Bronchial epithelial cell (primary cell): ENCODE measurements at regions not wholly inside any gene's neighbourhood (a gene's known extent, or its start where the extent isn't known, plus 50 kb on each side); places are given as distances from the start of the nearest gene placed in this dataset.

Experiments
- DNase-seq: peaks from one replicate; pipeline ENCODE4 v3.0.0-alpha.2; 2010; ENCODE audit warnings: low read depth
- FAIRE-seq: peaks from 2 replicates; lab custom pipeline; 2011; peaks lifted over from hg19 to GRCh38; lab: Jason Lieb, UNC
- H3K27me3 ChIP-seq: 2 replicates; pipeline ENCODE4 v1.5.1; 2011; ENCODE audit warnings: low read length; ENCODE audit not compliant: control insufficient read depth, insufficient read depth
- H3K36me3 ChIP-seq: 2 replicates; pipeline ENCODE4 v1.5.1; 2011; ENCODE audit warnings: low read length; ENCODE audit not compliant: control insufficient read depth, insufficient read depth
- H3K4me3 ChIP-seq: 2 replicates; pipeline ENCODE4 v1.5.1; 2011; ENCODE audit warnings: mild to moderate bottlenecking, low read depth, low read length, control low read depth
- CTCF ChIP-seq: IDR thresholded peaks from 2 replicates; pipeline ENCODE4 v1.5.1; 2011; ENCODE audit warnings: mild to moderate bottlenecking, moderate library complexity, low read length, control low read depth, inconsistent platforms; ENCODE audit not compliant: insufficient read depth, severe bottlenecking

DNA sequence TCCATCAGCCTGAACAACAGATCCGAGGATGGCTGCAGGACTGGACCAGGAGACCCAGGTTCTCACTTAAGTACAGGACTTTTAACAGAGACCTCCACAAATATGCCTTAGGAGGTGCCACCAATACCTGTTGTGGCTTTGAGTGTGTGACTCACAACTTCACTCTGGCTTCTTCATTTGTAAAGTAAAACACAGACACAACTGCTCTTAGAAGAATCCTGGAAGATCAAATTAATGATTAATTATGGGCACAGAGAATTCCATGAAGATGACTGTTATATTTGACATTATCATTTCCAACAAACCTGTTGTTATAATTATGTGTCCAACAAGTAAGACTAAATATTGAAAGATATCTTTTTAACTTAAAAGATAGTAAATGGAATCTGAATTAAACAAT, 481.4 kb upstream of the KLHL29 start:
- no peak for TF ChIP-seq CTCF
- H3K4me3 ChIP-seq, result no peak overlapping the region
- no peaks in the 10 kb centered on the region for H3K27me3 ChIP-seq
- peak; percentile 18 for FAIRE-seq
- no peaks in the 10 kb centered on the region for H3K36me3 ChIP-seq
- DNase-seq, result no peak

DNA sequence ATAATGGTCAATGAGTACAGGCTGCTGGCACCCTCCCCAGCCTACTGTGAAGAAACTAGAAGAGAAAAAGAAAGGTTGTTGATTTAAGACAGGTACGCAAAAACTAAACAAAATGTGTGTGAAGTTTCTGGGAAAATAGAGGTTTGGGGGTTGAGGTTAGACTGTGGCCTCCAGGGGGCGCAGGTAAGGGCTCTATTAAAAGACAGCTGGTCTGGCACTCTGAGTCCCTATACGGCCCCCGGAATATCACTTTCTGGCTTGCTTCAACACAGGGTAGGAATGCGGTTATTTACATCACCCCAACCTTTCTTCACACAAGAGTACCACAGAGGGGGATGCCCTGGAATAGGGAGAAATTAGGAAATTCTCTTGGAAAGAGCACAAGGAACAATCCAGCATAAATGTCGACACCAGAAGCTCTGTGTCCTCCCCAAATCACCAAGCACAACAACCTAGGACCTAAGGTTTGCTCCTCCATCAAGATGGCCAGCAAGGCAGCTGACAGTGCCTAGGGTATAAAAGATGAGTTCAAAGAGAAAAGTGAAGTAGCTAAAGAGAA, 480.8 kb upstream of the KLHL29 start:
- no peak overlapping the region for H3K4me3 ChIP-seq
- H3K36me3 ChIP-seq, result no peaks in the 10 kb centered on the region
- no peak for DNase-seq
- no peak for FAIRE-seq
- TF ChIP-seq CTCF, result peak; percentile 40
- H3K27me3 ChIP-seq, result no peaks in the 10 kb centered on the region

DNA sequence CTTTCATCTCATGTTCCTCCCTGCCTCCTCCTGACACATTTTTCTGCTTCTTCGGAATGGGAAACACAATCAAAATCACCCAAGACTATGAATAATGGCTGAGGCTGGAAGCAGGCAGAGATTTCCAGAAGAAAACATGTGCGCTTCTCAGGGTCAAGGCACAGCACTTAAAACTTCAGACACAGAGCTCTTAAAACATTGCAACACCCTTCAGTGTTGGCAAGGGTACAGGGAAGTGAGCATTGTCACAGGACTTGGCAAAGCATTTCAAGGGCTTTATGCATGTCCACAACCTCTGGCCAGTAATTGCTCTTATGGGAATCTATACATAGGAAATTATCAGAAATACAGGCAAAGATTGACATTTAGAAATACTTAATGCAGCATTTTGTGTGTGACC, 477.6 kb upstream of the KLHL29 start:
- Histone ChIP-seq H3K27me3 (no peaks in the 10 kb centered on the region), H3K36me3 (no peaks in the 10 kb centered on the region), H3K4me3 (no peak overlapping the region)
- no peak for TF ChIP-seq CTCF
- DNase-seq, result no peak
- no peak for FAIRE-seq

DNA sequence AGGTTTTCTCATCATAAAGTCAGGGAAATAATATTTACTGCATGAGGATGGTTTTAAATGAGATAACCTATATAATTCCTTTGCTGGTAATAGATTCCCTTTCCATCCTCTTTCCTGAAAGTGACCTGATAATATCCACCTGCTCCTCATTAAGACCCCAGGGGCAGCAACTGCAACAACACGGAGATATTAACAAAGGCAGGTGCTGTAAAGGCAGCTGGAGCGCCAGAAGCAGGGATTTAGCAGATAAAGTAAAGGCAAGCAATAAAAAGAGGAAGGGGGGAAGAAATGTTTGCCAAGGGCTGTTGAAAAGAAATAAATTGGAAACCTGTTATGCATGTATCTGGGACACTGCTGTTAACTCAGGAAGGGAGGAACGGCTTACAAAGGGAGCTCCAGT, 472.6 kb upstream of the KLHL29 start:
- FAIRE-seq (no peak), DNase-seq (no peak)
- TF ChIP-seq CTCF, result no peak
- Histone ChIP-seq H3K27me3 (no peaks in the 10 kb centered on the region), H3K4me3 (no peak overlapping the region), H3K36me3 (no peaks in the 10 kb centered on the region)

DNA sequence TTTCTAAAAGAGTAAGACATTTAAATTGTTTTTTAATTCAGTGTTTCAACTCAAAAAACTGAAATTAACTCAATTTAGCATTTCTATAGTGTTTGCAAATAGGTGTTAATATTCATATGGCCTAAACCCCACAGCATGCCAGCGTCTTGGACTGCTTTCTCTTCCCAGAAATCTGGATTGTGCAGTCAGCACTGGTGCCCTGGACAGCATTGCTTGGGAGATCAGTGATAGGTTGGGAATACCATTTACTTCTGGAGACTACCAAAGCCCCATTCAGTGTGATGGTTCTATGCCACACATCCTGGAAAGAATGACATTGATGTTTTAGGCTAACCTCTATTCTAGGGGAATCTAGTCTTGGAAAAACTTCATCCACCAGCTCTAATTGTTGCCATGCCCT, 455.0 kb upstream of the KLHL29 start:
- Histone ChIP-seq H3K36me3 (no peaks in the 10 kb centered on the region), H3K4me3 (no peak overlapping the region), H3K27me3 (no peaks in the 10 kb centered on the region)
- TF ChIP-seq CTCF, result no peak
- DNase-seq, result no peak
- no peak for FAIRE-seq

DNA sequence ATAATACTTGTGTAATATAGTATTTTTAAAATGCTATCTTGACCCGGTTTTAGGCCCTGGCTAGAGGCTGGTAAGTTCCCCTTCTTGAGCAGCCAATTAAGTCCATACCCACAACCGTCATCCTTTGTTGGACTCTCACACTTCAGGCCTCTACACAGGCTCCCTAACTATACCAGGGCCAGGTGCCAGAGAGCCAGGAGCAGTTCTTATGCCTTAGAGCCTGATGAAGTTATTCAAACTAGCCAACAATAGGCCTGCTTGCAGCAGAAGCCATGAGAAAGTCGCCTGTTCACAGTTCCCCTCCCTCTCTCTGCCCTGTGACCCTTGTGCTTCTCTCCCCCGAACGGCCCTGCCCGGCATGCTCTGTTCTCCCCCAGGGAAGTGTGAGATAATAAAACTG, 454.2 kb upstream of the KLHL29 start:
- TF ChIP-seq CTCF, result no peak
- DNase-seq (no peak), FAIRE-seq (no peak)
- Histone ChIP-seq H3K4me3 (no peak overlapping the region), H3K27me3 (no peaks in the 10 kb centered on the region), H3K36me3 (no peaks in the 10 kb centered on the region)
